Activated CD8-positive, alpha-beta T cell treated with anti-CD3 and anti-CD28 coated beads, Interleukin-2, amount 10 ng/mL, durations not matched to agents 7 days and 5 days (primary cell): ENCODE measurements at regions not wholly inside any gene's neighbourhood (a gene's known extent, or its start where the extent isn't known, plus 50 kb on each side); places are given as distances from the start of the nearest gene placed in this dataset.
"Not testable (repeated sequence)": the region's sequence is repeated elsewhere in the genome, so short reads cannot be mapped to it uniquely, and the experiment has no call there.

Experiments used
- ATAC-seq: fragments of 150-1000 bp; cut with Tn5 transposase; one replicate; pipeline ENCODE4 v1.10.0; 2021; ENCODE audit warnings: moderate library complexity
- CTCF ChIA-PET: fragments of 350-600 bp; sonication (Branson Sonifier 250); formaldehyde crosslinking; loops from one replicate; lab custom pipeline; 2021; ENCODE audit warnings: antibody characterized with exemption; lab: Charles Lee
- POLR2A ChIA-PET: fragments of 350-600 bp; sonication (Branson Sonifier 250); formaldehyde crosslinking; loops from one replicate; lab custom pipeline; 2021; ENCODE audit warnings: antibody characterized with exemption; lab: Charles Lee
- DNase-seq: peaks from one replicate; pipeline ENCODE4 v3.0.0-alpha.2; 2020
- H3K27ac Mint-ChIP-seq: one replicate; pipeline ENCODE4 v1.8.0; 2021; ENCODE audit warnings: mild to moderate bottlenecking, mixed read lengths
- H3K27me3 Mint-ChIP-seq: one replicate; pipeline ENCODE4 v1.8.0; 2021; ENCODE audit warnings: low read depth, mixed read lengths
- H3K36me3 Mint-ChIP-seq: one replicate; pipeline ENCODE4 v1.8.0; 2021; ENCODE audit warnings: low read depth, mixed read lengths
- H3K4me1 Mint-ChIP-seq: one replicate; pipeline ENCODE4 v1.8.0; 2021; ENCODE audit warnings: low read depth, mixed read lengths
- H3K4me3 Mint-ChIP-seq: one replicate; pipeline ENCODE4 v1.8.0; 2021; ENCODE audit warnings: mild to moderate bottlenecking, mixed read lengths
- H3K9me3 Mint-ChIP-seq: one replicate; pipeline ENCODE4 v1.8.0; 2022; ENCODE audit warnings: mixed read lengths; ENCODE audit not compliant: insufficient read depth

DNA sequence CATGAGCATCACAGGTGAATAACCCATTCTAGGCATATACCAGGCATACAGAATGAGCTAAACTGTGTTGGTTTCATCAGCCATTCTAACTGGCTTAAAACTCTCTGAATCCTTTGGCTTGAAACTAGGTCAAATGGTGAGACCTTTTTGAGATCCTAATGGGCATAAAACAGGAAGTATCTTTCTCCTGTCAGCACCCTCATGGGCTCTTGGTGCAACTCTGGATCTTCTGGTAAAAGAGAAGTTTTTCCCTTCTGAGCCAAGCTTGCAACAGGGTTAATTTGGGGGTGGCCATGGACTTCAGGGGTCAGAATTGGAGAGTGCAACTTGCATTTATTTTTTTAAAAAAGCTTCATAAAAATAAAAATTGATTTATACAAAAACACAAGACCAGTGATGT lies 67.9 kb upstream of the GRAMD1B start:
- peaks cover 44% of the 10 kb centered on the region for H3K4me1 Mint-ChIP-seq
- H3K36me3 Mint-ChIP-seq = peaks cover 12% of the 10 kb centered on the region
- no peak overlapping the region for H3K27ac Mint-ChIP-seq
- DNase-seq (no peak), ATAC-seq (no peak)
- peaks cover 24% of the 10 kb centered on the region for H3K27me3 Mint-ChIP-seq
- H3K4me3 Mint-ChIP-seq = no peak overlapping the region
- CTCF ChIA-PET = interaction anchor here (0.8 to 2.2 kb wide), 8 partner anchors 8 to 101 kb away, joined by 3 to 13 read pairs (median 3); no protein-coding TSS in a partner anchor
- POLR2A ChIA-PET = no interaction called here
- H3K9me3 Mint-ChIP-seq = no peaks in the 10 kb centered on the region

- Mint-ChIP-seq H3K36me3 (peaks cover 8% of the 10 kb centered on the region), H3K9me3 (no peaks in the 10 kb centered on the region), H3K27me3 (peaks cover 22% of the 10 kb centered on the region), H3K27ac (no peak overlapping the region), H3K4me1 (peaks cover 51% of the 10 kb centered on the region), H3K4me3 (no peak overlapping the region)
- ATAC-seq (no peak), DNase-seq (no peak)
- POLR2A ChIA-PET = no interaction called here
- CTCF ChIA-PET = interaction anchor here (1.2 to 2.4 kb wide), 4 partner anchors 19 to 257 kb away, joined by 3 to 14 read pairs (median 5); no protein-coding TSS in a partner anchor
Observed at GRCh38 chr11:123361110-123361509, 69.0 kb upstream of the GRAMD1B start.

- peaks cover 51% of the 10 kb centered on the region for H3K4me1 Mint-ChIP-seq
- H3K36me3 Mint-ChIP-seq = peaks cover 8% of the 10 kb centered on the region
- H3K27me3 Mint-ChIP-seq = peaks cover 22% of the 10 kb centered on the region
- CTCF ChIA-PET = interaction anchor here (1.2 to 2.4 kb wide), 5 partner anchors 10 to 257 kb away, joined by 3 to 14 read pairs (median 5); no protein-coding TSS in a partner anchor
- H3K27ac Mint-ChIP-seq = no peak overlapping the region
- no peak for ATAC-seq
- POLR2A ChIA-PET = no interaction called here
- no peak overlapping the region for H3K4me3 Mint-ChIP-seq
- DNase-seq = no peak
- no peaks in the 10 kb centered on the region for H3K9me3 Mint-ChIP-seq
Observed at GRCh38 chr11:123360267-123360936, 69.7 kb upstream of the GRAMD1B start.

- CTCF ChIA-PET = interaction anchor here (0.8 to 3.0 kb wide), 18 partner anchors 8 to 255 kb away, joined by 3 to 19 read pairs (median 4); no protein-coding TSS in a partner anchor
- H3K4me1 Mint-ChIP-seq = peaks cover 47% of the 10 kb centered on the region
Observed at GRCh38 chr11:123357990-123358827, 71.9 kb upstream of the GRAMD1B start.

DNA sequence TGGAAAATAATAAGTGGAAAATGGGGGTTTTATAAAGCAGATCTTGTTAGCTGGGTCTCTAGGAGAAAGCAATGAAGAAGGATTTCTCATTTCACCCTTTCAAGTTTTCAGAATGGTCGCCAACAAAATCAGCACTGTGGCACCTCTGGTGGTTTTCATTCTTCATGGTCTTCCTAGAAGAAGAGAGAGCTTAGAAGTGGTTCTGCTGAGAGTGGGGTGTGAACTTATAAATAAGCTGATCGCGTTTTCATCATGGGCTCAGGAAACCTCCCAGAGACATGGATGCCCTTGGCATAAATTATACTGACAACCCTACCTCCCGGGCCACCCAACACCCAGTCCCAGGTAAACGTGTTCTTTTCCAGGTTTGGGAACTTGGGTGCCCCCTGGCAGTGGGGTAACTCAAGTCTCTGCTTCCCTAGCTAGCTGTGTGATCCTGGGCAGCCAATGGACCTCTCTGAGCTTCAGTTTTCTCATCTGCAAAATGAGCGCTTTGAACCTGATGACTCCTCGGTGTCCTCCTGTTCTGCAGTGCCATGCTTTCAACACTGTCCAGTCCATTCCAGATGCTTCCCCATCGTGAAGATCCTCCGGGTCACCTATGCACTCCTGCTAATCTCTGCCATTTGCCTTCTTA lies 72.6 kb upstream of the GRAMD1B start:
- Mint-ChIP-seq H3K27me3 (peaks cover 23% of the 10 kb centered on the region), H3K4me1 (peaks cover 40% of the 10 kb centered on the region), H3K27ac (peak overlapping the region; percentile 91), H3K9me3 (no peaks in the 10 kb centered on the region), H3K4me3 (peak overlapping the region; percentile 86), H3K36me3 (peaks cover 4% of the 10 kb centered on the region)
- DNase-seq (no peak), ATAC-seq (peak; percentile 6)
- CTCF ChIA-PET = interaction anchor here (0.6 to 3.0 kb wide), 20 partner anchors 9 to 261 kb away, joined by 3 to 19 read pairs (median 4); no protein-coding TSS in a partner anchor
- POLR2A ChIA-PET = no interaction called here

More at GRCh38 chr11:123357990-123358827, 71.9 kb upstream of the GRAMD1B start:
- Mint-ChIP-seq H3K9me3 (no peaks in the 10 kb centered on the region), H3K4me3 (peak overlapping the region; percentile 86), H3K36me3 (peaks cover 4% of the 10 kb centered on the region), H3K27ac (peak overlapping the region; percentile 91), H3K27me3 (peaks cover 21% of the 10 kb centered on the region)
- POLR2A ChIA-PET = interaction anchor here (0.7 to 0.8 kb wide), 2 partner anchors 23 to 48 kb away, joined by 4 to 5 read pairs; no protein-coding TSS in a partner anchor
- peak; percentile 72 for DNase-seq
- ATAC-seq = peak; percentile 92

DNA sequence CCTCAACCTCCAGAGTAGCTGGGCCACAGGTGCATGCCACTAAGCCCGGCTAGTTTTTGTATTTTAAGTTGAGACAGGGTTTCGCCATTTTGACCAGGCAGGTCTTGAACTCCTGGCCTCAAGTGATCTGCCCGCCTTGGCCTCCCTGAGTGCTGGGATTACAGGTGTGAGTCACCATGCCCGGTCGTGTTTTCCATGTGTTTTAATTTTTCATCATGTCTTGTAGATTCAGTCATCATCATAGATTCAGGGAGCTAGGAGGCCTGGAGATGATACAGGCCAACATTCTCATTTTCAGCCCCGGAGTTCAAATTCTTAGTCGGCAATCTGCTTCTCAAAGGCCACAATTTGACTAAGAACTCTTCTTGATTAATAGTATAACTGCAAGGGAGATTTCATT lies 73.5 kb upstream of the GRAMD1B start:
- DNase-seq (no peak), ATAC-seq (no peak)
- Mint-ChIP-seq H3K27ac (no peak overlapping the region), H3K36me3 (peaks cover 4% of the 10 kb centered on the region), H3K4me1 (peaks cover 34% of the 10 kb centered on the region), H3K9me3 (no peaks in the 10 kb centered on the region), H3K27me3 (peaks cover 21% of the 10 kb centered on the region), H3K4me3 (no peak overlapping the region)
- CTCF ChIA-PET = interaction anchor here (1.0 to 2.7 kb wide), 7 partner anchors 15 to 254 kb away, joined by 3 to 19 read pairs (median 5); no protein-coding TSS in a partner anchor
- POLR2A ChIA-PET = no interaction called here

DNA sequence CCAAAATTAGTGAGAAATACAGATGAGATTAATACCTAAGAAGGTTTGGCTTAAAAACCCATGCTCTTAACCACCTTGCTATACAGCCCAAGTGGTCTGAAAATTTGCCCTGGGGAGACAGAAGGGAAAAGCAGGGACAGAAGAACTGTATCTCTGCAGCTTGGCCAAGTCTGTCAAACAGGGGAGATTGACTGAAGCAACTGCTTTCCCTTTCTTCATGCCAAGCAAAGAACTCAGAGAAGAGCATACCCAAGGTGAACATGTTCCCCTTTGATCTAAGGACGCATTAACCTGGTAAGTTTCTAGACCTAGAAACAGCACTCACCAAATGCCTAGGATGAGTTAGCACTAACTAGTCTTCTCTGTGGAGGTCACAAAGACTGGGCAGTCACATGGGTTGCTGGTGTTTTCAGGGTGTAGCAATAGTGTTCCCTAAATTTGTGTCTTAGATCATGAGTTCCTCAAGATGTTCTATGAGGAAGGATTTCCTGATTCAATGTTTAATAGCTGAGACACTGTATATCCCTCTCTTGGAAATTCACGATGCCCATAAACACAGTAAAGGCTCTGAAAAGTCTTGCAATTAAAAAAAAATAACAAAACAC lies 75.6 kb upstream of the GRAMD1B start:
- POLR2A ChIA-PET = no interaction called here
- Mint-ChIP-seq H3K9me3 (no peaks in the 10 kb centered on the region), H3K36me3 (no peaks in the 10 kb centered on the region), H3K4me1 (peaks cover 24% of the 10 kb centered on the region), H3K27me3 (peaks cover 7% of the 10 kb centered on the region), H3K4me3 (no peak overlapping the region), H3K27ac (no peak overlapping the region)
- no peak for DNase-seq
- no peak for ATAC-seq
- CTCF ChIA-PET = interaction anchor here (0.7 to 1.4 kb wide), 2 partner anchors 8 to 53 kb away, joined by 3 to 4 read pairs; no protein-coding TSS in a partner anchor

GRCh38 chr11:123351375-123351774 lies 78.7 kb upstream of the GRAMD1B start:
- ChIA-PET POLR2A (no interaction called here), CTCF (interaction anchor here (1.0 kb wide), 1 partner anchor 127 kb away, joined by 3 read pairs; no protein-coding TSS in a partner anchor)
- no peak for ATAC-seq
- no peak overlapping the region for H3K4me3 Mint-ChIP-seq
- no peak for DNase-seq
- H3K4me1 Mint-ChIP-seq = no peaks in the 10 kb centered on the region
- peaks cover 13% of the 10 kb centered on the region for H3K27me3 Mint-ChIP-seq
- H3K27ac Mint-ChIP-seq = no peak overlapping the region
- peaks cover 5% of the 10 kb centered on the region for H3K9me3 Mint-ChIP-seq
- H3K36me3 Mint-ChIP-seq = peaks cover 3% of the 10 kb centered on the region

DNA sequence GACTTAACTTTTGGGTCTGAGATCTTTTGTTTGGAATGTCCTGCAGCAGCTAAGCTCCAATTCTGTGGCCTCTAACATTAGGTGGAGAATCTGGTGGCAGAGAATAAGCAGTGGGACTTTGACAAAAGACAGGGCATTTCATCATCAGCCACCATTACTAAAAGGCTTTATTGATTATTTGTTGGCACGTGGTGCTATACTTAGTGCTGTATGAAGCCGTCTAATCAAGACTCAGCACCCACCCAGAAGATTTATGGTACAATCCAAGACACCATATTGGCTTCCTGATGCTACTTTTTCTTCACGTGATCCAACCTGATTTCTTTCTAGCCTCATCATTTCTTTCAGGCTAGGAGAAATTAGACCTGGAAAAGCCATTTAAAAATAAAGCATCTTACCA lies 80.7 kb upstream of the GRAMD1B start:
- Mint-ChIP-seq H3K27ac (no peak overlapping the region), H3K4me3 (no peak overlapping the region), H3K27me3 (peaks cover 13% of the 10 kb centered on the region), H3K9me3 (peaks cover 5% of the 10 kb centered on the region), H3K4me1 (no peaks in the 10 kb centered on the region), H3K36me3 (peaks cover 3% of the 10 kb centered on the region)
- CTCF ChIA-PET = no interaction called here
- no peak for ATAC-seq
- DNase-seq = no peak
- POLR2A ChIA-PET = no interaction called here

- peaks cover 4% of the 10 kb centered on the region for H3K36me3 Mint-ChIP-seq
- ChIA-PET POLR2A (no interaction called here), CTCF (no interaction called here)
- ATAC-seq (no peak), DNase-seq (no peak)
- H3K4me1 Mint-ChIP-seq = no peaks in the 10 kb centered on the region
- peaks cover 14% of the 10 kb centered on the region for H3K27me3 Mint-ChIP-seq
- no peak overlapping the region for H3K27ac Mint-ChIP-seq
- peaks cover 13% of the 10 kb centered on the region for H3K9me3 Mint-ChIP-seq
- H3K4me3 Mint-ChIP-seq = no peak overlapping the region
Observed at GRCh38 chr11:123344790-123345357, 85.2 kb upstream of the GRAMD1B start.

DNA sequence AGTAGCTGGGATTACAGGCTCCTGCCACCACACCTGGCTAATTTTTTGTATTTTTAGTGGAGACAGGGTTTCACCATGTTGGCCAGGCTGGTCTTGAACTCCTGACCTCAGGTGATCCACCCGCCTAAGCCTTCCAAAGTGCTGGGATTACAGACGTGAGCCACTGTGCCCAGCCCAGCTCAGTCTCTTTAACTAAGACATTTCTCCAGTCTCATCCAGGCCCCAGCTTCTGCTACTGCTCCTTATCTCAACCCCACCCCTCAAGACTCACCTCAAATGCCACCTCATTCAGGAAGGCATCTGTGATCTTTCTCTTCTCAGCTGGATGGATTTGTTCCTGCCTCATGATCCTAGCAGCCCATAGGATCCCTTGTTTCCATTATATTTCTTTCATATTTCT lies 85.9 kb upstream of the GRAMD1B start:
- H3K4me1 Mint-ChIP-seq, H3K4me3 Mint-ChIP-seq, CTCF ChIA-PET, ATAC-seq, H3K27ac Mint-ChIP-seq, DNase-seq, POLR2A ChIA-PET, H3K36me3 Mint-ChIP-seq: not testable (repeated sequence)
- H3K27me3 Mint-ChIP-seq = peaks cover 17% of the 10 kb centered on the region
- H3K9me3 Mint-ChIP-seq = peaks cover 11% of the 10 kb centered on the region
